Adrenal gland (tissue), 5 donors: ENCODE measurements at regions not wholly inside any gene's neighbourhood (a gene's known extent, or its start where the extent isn't known, plus 50 kb on each side); places are given as distances from the start of the nearest gene placed in this dataset.
"Not testable (repeated sequence)": the region's sequence is repeated elsewhere in the genome, so short reads cannot be mapped to it uniquely, and the experiment has no call there.

Experiments
- CTCF ChIP-seq, 6 experiments: fragments of 450-650 bp in 4 of 6; fragments of 200-600 bp in 2 of 6; sonication (generic) in 1 of 6; IDR thresholded peaks; 1 replicate in 5 of 6; 2 replicates in 1 of 6; pipeline versions ENCODE4 v1.5.1 to v1.8.0; 2016 to 2021; ENCODE audit warnings: antibody characterized with exemption in 6 of 6, mild to moderate bottlenecking in 2 of 6, moderate library complexity in 1 of 6
- POLR2A ChIP-seq, 2 donors: fragments of 450-650 bp; IDR thresholded peaks; one replicate each; pipeline ENCODE4 v1.6.1; 2017; ENCODE audit warnings: antibody characterized with exemption in 2 of 2, mild to moderate bottlenecking in 2 of 2, moderate library complexity in 1 of 2
- donor health status: DM: no; HTN: no; CAD: no.

GRCh38 chr1:149157409-149157808 is 54.1 kb upstream of the NBPF9 start:
- not testable (repeated sequence) for TF ChIP-seq CTCF, POLR2A (IDR thresholded peaks at IDR 0.05)
